GM21786 (cell line): ENCODE measurements at regions not wholly inside any gene's neighbourhood (a gene's known extent, or its start where the extent isn't known, plus 50 kb on each side); places are given as distances from the start of the nearest gene placed in this dataset.

Source experiments
- ATAC-seq: cut with Tn5 transposase; IDR thresholded peaks from one replicate; pipeline ENCODE4 v1.9.1; 2021; ENCODE audit not compliant: unreplicated experiment

DNA sequence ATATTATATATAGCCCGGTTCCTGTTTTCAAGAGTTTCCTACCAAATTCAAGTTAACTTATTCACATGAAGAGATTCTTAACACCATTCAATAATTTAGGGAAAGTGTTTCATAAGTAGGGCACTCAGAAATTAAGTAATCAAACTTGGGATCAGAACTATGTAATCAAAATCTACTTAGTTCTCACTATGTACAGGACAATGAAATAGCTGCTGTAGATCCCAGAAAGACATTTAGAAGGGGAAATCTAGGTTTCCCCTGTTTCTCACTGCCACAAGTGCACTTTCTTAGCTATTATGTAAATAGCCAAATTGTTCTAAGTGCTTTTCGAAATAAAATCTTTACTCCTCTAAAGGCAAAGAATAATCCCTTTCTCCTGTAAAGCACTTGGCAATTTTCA, 493.6 kb upstream of the SETBP1 start:
- ATAC-seq: no peak

DNA sequence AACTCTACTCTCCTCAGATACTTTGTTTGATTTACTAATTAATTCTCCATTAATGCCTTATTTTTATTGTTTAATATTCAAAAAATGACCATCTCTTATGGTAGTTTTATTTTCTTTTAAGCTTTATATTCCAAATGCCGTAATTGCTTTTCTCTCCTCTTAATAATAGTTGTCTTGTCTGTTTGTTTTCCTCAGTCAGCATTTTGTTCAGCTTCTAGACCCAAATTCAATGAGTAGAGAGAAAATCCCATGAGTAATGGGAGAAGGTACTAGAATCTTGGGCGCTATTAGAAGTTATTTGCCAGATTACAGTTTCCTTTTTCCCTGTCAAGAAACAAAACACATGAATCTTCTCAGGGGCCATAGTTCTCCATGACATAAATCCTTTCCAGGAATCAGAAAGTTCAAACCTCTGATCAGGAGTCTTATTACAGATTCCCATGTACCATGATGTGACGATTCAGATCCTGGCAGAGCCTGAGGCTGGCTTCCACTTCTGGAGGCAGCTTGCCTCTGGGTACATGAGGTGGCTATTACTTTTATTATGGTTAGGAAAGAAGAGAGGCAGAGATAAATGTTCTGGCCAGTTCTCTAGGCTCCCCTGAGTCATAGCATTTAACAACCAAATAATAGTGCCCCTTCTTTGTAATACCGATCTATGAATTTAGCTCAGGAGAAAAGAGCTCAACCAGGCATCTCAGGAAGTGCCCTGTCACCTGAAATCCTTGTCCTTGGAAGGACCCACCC, 485.1 kb upstream of the SETBP1 start:
- no peak for ATAC-seq

DNA sequence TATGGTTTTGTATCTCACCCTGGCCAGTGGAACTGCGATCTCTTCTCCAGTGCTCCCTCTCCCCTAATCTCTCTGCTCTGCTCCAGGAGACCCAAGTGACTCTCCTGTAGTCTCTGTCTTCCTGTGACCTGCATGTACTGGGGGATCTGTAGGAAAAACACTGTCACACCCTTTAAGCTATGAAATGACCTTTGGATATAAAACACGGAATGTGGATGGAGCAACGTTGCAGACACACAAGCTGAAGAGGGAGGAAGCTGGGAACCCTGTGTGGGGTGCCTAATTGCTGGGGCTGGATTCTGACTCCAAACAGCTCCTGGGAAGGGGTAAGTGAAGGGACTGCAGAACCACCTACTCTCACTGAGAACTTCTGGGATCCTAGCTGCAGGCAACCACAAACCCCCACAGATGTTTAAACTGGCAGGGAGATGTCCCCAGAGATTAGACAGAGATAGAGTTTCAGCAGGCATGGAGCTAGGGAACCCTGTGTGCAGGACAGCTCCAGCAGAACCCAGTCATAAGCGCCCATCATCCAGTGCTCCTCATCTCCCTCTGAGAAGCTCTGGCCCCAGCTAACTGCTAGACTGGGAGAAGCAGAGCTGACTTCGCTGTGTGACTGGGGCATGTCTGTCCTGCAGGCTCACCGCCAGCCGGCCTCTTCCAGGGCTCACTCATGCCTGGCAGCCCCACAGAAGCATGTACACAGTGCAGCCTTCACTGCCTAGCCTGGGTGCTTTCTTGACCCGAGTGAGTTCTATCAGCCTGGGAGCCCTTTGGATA, 482.7 kb upstream of the SETBP1 start:
- no peak for ATAC-seq

DNA sequence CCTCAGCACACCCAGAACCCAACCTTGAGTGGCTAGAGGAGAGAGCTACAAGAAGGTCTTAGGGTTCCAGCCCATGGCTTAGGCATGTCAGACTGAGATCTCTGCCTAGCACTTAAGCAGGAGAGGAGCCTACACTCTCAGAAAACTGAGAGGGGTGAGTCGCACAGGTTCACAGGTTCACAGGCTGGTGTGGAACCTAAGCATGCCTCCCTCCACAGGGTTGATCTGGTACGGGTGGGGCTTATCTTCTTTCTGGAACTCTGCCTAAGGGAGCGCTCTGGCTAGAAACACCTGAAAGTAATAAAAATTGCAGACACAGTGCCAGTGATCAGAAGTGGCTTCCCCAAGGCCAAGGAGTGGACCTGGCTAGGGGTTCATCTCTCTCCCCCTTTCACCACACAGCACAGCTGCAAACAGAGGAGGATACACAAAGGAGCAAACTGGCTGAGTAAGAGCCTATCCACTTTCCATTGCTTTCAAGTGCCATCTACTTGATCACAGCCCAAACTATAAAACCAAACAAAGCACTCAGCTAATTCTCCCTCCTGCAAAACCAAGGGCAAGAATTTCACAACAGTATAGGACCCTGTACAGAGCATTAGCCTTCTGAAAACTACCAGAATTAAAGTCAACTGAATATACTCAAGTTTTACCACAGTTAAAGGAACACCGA, 481.9 kb upstream of the SETBP1 start:
- no peak for ATAC-seq

- no peak for ATAC-seq
These were observed 467.4 kb upstream of the SETBP1 start for GRCh38 chr18:44213293-44213692.

DNA sequence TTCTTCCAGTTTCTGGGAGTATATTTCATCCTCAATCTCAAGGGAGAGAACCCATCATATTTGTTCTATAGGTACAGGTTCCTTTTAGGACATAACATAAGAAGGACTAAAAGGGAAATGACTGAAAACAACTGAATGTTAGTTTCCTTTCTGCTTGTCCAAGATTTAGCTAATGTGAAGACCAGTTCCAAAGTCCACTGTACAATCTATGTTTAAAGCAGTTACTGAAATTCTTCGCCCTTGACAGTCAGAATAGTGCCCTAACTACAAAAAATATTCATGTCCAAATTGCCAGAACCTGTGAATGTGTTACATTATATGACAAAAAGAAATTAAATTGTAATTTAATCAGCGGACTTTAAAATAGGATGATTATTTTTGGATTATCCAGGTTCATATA, 466.3 kb upstream of the SETBP1 start:
- ATAC-seq: no peak

- no peak for ATAC-seq
These were observed 464.5 kb upstream of the SETBP1 start for GRCh38 chr18:44216169-44216568.

- no peak for ATAC-seq
These were observed 453.2 kb upstream of the SETBP1 start for GRCh38 chr18:44227501-44227900.

- ATAC-seq: no peak
These were observed 451.0 kb upstream of the SETBP1 start for GRCh38 chr18:44229693-44230108.

- ATAC-seq: no peak
These were observed 448.8 kb upstream of the SETBP1 start for GRCh38 chr18:44231936-44232335.

DNA sequence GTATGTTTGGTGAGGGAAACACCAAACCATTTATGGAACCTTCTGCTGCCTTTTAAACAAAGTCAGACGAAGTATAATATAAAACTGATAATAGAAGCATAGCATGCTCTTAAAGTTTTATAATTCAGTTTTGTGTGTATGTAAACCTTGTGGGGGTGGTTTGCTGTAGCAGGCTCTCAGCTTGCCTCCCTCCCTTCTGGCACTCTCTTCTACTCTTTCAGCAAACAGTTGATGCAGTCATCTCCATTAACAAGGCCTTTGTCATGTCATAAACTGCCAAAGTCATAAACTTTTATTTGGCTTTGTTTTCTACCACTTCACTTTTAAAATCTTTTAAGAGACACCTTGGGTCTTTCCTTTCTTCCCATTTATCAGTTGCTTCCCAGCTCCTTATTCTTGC, 448.2 kb upstream of the SETBP1 start:
- no peak for ATAC-seq

GRCh38 chr18:44238454-44238853, 442.2 kb upstream of the SETBP1 start:
- ATAC-seq: no peak

GRCh38 chr18:44238911-44239310, 441.8 kb upstream of the SETBP1 start:
- ATAC-seq: no peak

GRCh38 chr18:44241020-44241419, 439.7 kb upstream of the SETBP1 start:
- no peak for ATAC-seq

DNA sequence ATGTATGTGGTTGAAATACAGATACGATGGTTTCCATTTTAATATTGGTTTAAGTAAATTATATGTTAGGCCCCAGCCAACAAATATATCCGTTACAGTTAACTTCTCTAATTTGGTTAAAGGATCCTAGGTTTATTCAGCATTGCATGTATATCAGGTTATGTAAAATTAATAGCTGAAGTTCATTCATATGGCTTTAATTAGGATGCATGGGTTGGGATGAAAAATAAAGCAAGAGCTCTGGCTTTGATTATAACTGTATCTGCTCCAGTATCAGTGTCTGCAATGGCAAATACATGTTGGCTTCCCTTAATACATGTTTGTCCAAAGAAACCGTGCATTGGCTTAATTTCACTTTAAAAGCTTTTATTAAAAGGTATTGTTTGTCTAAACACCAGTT, 435.7 kb upstream of the SETBP1 start:
- ATAC-seq: no peak

DNA sequence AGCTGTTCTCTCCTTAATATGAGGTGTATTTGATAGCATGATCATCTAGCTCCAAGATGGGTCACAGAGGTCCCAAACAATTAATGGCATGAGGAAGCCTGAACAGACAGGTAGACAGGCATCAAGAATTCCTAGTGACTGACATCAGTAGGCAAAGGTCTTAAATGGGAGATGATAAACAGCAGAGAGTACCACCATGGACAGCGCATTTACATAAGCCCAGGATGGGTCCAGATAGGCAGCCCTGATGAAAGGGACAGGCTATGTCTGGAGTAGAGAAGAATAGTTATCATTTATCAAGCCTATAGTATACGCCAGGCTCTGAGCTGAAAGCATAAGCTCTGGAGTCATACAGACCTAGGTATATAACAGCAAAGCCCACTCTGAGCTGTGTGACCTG, 434.7 kb upstream of the SETBP1 start:
- no peak for ATAC-seq

DNA sequence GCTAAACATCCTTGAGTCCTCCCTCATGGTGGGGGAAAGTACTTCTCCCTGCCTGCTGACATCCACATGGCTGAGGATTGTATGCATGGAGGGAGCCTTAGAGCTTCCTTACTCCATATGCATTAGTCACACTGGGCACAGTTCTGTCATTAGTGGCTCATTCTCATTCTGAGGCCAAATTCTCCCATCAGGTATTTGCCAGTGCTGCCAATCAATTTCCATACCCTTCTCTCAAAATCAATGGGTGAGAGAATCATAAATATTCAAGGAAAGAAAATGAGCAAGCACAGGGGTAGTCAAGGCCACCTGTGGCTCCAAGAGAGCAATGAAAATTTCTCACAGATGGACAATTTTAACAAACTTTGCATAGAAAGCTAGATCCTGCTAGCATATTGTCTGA, 422.6 kb upstream of the SETBP1 start:
- no peak for ATAC-seq

- ATAC-seq: no peak
These were observed 422.1 kb upstream of the SETBP1 start for GRCh38 chr18:44258576-44258975.

DNA sequence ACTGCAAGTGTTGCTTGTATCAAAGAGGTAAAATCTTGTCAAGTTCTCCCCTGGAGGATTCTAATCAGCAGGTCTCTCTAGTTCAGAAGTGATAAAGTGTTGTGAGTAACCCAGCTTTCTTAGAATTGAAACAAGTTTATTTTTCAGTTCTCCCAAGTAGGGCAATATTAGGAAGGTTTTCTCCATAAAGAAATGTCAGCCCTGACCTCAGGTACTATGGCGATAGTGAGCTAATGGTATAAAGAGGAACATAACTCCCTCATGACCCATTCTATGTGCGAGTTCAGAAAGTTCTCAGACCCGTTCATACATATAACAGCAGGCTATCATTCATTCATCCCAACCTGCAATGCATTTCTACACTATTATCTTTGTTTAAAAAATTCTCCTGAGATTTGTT, 421.1 kb upstream of the SETBP1 start:
- ATAC-seq: no peak

DNA sequence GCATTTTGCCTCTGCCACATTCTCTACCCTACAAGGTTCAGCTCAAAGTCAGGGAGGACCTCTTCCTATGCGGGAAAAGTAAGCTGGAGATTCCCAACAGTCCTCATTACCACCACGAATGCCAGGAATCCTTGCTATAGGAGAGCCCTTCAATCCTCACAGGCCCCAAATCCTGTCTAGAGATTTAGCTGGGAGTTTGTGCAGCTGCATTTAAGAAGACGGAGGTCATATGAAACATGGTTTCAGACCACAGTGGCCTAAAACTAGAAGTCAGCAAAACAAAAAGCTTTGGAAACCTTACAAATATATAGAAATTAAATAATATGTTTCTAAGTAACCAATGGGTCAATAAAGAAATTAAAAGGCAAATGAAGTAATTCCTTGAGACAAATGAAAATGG, 415.3 kb upstream of the SETBP1 start:
- ATAC-seq: no peak

DNA sequence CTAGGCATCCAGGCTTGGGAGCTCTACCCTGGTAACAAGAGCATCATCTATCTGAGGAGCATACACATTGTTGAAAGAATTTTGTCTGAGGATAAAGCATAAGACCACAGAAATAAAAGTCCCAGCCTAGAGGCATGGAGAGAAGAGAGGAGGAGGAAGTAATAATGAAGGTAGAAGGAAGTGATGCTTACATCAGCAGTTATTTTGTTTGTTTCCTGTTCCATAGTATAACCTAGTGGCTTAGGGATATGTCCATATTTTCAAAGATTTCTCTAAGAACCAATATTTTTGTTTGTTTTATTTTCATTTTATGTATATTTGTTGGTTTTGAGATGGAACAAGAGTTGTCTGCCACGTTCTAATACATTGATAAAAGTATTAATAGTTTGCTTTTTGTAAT, 407.4 kb upstream of the SETBP1 start:
- ATAC-seq: no peak

- no peak for ATAC-seq
These were observed 400.2 kb upstream of the SETBP1 start for GRCh38 chr18:44280479-44280878.
